ENCODE measurements at regions not wholly inside any gene's neighbourhood (a gene's known extent, or its start where the extent isn't known, plus 50 kb on each side); places are given as distances from the start of the nearest gene placed in this dataset.

DNA sequence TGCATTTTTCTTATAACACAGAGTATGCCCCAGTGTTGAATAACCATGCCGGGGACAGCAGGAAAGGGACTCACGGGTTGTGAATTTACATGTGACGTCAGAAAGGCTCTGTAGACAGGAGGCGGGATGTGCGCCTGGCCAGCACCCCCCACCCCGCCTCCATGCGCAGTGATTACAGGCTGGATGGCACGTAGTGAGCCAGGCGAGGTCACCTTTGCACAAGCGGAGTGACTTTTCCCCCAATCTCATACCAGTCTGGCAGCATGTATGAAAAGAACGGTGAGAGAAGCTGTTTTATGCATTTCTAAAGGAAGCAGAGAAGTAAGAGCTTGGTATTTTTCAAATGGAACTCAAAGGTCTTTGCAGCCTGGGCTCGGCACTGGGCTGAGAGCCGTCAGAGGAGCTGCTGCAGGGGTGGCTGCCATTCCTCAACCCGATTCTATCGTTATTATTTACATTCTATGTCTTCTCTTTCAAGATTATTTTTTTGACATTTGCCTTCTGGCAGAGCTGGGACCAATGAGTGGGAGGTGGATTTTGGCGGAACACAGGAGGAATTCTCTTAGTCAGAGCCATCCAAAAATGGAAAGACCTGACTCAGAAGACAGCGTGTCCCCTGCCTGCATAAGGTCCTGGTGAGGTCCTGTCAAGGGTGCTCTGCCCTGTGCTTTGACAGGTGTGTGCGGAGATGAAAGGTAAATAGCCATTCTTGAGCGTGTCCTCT is 115.6 kb upstream of the SLC45A1 start:
- DNase-seq: no peak

DNA sequence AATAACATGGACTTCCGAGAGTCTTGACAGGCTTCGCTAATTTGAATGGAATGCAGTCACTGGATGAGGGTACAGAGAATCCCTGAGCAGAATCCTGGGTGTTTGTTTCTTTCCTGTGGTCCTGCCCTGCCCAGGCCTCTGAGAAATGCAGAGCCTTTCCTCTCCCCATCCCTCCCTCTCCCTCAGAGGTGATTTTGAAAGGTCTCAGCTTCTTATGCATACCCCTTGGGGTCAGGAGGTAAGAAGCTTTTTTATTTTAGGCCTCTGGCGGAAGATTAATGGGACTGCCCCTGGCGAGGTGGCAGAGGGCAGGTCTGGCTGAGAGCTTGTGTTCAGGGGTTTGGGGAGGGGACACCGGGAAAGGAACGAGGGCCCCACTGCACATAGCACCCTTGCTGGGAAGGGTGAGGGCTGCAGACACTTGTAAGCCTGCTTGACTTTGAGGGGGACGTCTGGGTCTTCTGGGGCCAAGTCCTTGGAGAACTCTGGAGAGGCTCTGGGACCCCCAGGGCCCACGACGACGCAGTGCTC is 116.5 kb upstream of the SLC45A1 start:
- no peak for DNase-seq

DNA sequence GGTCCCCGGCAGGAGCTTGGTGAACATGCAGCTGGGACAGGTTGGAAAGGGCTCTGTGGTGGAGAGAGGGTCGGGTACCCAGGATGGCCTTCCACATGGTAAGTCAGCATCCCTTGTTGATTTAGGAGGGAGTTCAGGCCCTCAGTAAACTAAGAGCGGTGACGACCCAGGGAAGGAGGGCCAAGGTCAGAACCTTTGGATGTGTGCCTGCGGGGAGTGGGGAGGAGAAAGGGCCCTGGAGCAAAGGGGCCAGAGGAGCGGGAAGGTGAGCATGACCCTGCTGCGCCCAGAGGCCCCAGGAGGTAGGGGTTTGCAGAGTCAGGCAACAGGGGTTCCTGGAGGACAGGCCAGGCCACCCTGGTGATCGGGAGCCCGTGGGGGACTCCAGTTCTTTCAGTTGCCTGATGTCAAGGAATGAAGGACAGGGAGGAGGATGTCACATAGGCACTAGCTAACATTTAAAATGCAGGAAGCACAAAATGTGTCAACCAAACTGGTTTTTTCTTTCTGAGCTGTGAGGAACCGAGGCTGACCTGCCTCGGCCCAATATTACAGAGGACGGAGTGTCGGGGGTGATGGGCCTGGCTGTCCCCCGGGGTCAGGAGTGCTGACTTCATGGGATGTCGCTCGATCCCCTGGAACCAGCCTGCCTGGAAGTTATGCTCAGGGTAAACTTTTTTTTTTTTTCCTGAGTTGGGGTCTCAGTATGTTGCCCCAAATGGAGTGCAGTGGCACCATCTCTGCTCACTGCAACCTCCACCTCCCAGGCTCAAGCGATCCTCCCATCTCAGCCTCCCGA is 117.4 kb upstream of the SLC45A1 start:
- DNase-seq: no peak

DNA sequence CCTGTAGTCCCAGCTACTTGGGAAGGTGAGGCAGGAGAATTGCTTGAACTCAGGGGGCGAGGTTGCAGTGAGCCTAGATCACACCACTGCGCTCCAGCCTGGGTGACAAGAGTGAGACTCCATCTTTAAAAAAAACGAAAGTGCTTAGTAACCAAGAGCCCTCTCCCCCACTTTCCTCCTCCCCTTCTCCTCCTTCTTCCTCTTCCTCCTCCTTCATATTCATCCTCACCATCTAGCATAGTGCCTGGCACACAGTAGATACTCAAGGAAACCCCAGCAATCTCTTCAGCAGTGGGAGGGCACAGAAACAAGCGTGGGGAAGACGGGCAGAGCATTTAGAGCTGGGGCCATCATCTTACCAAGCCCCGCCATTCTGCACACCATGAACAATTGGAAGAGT is 119.4 kb upstream of the SLC45A1 start:
- no peak for DNase-seq

DNA sequence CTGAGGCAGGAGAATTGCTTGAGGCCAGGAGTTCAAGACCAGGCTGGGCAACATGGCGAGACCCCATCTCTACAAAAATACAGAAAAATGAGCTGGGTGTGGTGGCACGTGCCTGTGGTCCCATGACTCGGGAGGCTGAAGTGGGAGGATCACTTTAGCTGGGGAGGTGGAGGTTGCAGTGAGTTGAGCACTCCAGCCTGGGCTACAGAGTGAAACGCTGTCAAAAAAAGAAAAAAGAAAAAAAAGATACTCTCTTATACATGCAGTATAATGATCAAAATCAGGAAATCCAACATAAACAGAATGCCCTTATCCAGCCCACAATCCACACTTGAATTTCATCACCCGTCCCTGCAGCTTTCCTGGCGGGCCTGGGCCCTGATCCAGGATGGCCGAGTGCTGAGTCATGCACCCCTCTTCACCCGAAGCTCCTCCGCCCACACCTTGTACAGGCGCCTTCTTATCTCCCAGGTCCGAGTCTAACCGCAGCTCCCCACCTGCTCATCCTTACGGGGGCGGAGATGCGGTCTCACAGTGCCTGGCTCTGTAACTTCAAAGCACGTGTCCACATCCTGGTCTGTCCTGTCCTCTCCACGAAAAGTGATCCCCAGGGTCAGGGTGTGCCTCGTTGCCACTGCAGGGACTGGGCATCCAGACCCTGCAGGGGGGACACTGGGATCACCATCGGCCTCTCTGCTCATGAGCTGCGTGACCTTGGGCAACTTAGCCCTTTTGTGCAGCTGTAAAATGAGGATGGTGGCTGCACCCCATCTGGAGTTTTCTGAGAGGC is 120.2 kb upstream of the SLC45A1 start:
- DNase-seq: no peak

DNA sequence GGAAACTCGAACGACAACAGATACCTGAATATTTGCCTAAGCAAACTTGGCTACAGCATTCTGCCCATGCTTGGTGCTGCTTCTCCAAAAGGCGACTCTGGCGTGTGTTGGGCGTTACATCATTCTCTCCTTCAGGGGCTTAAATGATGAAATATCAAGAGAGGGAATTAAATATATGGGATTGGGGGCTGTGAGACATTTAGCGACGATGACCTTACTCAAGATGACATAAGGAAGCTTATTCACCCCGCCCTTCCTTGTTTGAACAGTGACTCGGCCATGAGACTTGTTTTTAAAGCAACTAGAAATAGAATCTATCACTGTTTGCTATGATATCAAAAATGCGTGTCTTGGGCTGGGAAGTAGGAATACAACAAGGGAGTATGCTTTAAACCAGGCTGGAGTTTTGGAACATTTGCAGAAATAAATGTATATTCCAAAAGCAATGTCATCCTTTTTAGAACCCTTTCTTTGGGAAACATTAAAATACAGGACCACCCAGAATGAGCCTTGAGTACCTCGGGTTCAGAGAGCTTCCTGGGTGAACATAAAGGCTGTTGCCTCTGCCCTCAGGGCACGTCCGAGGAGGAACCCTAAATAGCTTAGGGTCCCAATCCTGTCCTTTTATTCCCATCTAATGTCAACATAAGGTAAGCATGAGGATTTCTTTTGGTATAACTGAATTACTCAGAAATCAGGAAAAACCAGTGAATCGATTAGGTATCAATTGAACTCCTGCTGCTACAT is 123.3 kb upstream of the SLC45A1 start:
- no peak for DNase-seq

DNA sequence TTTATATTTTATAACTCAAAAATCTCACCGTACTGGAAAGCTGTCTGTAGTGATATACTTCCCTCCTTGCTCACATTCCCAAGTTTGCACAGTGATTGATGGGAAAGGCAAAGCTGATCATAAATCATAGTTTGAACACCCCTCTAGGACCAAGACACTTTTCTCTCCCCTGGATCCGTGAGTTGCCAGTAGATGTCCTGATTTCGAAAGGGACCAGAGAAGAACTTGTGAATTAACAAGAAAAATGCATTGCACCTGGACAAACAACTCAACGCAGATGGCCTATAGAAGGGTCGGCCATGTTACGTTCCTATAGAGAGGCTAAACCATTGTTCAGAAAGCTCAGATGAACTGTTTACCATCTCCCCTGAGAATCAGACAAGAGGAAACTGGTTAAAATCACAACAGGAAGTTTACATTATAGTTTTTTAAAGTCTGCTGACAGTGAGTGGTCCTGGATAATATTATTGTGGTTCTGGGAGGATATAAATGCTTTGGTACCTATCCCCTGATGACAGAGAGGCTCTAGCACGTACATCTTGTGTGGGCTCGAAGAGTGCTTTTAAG is 124.0 kb upstream of the SLC45A1 start:
- DNase-seq: no peak

DNA sequence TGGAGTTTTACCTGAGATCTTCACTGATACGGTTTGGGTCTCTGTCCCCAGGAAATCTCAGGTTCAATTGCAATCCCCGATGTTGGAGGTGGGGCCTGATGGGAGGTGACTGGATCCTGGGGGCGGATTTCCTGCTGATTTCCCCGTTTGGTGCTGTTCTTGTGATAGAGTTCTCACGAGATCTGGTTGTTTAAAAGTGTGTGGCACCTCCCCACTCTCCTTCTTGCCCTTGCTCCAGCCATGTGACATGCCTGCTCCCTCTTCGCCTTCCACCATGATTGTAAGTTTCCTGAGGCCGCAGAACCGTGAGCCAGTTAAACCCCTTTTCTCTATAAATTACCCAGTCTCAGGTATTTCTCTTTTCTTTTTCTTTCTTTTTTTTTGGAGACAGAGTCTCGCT is 126.4 kb upstream of the SLC45A1 start:
- DNase-seq: no peak

DNA sequence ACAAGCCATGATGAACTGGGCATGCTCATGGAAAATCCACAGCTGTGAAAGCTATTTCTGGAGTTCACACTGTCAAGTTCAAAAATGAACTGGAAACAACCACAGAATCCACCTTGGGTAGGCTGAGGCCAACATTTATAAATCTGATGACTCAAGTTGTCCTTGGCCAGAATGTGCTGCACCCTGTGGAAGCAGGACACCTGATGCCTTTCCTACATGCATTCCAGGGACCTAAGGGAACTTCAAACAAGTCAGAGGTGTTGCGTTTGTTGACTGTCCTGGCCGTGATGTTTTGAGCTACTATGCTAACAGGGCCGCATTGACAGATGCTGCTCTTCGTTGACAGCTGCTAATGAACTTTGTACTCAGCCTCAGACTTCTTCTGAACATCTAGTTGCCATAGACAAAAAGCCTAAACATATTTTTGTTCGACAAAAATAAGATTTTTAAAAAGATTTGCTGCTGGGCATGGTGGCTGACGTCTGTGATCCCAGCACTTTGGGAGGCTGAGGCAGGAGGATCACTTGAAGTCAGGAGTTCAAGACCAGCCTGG is 127.9 kb upstream of the SLC45A1 start:
- DNase-seq: no peak

DNA sequence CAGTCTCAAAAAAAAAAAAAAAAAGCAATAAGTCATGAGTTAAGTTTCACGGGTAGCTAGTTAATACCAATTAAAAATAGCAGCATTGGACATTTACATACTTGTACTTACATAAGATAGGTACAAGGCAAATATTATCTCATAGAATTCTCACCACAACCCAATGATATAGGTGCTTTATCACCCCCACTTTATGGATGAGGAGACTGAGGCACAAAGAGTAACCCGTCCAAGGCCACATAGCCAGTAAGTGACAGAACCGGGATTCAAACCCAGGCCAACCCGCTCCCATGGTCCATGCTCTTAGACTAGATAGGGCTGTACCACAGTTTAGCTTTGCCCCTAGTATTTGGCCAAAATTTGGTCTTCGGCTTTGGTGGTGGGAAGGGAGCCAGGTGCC is 132.5 kb upstream of the SLC45A1 start:
- no peak for DNase-seq

DNA sequence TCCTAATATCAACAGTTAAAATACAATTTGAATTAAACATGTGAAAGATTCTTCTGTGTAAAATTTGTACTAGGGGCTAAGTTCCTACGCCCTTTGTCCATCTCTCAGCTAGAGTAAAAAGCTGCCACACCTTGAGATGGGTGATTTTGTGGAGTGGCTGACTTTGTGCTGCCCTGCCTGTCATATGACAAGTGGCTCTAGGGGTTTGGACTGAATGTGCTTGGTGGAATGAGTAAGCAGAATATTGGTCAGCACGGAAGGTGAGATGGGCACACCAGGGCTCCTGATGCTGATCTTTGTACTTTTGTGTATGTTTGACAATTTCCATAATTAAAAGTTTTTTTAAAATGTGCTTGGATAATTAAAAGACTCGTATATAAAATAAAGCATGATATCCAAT is 133.6 kb upstream of the SLC45A1 start:
- DNase-seq: no peak

DNA sequence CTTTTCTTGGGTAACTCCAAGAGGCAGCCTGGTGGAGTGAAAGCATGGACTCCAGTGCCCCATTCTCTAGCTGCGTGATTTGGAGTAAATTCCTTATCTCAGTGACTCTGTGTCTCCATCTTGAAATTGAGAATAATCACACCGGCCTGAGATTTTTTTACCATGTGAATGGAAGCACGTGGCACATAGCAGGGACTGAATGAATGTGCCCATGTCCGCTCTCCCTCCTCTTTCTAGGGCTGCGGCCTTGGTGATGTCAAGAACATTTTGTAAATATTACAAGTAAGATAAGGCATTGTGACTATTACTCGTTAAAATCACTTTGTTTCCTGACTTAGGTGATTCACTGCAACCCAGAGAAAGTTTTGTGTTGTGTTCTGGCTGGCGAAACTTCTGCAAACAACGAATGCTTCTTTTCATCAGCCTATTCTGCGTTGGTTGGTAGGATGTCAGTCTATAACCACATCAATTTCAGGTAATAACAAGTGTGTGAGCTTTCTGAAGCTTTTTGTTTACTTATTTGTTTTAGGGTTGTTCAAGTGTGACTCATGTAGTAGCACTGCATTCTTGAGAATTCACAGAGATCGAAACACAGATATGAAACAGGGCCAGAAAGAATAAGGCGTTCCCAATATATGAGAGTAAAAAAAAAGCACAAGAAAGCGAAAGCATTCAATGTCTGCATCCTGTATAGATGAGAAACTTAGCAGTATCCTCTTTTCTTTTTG is 135.7 kb upstream of the SLC45A1 start:
- DNase-seq: no peak

DNA sequence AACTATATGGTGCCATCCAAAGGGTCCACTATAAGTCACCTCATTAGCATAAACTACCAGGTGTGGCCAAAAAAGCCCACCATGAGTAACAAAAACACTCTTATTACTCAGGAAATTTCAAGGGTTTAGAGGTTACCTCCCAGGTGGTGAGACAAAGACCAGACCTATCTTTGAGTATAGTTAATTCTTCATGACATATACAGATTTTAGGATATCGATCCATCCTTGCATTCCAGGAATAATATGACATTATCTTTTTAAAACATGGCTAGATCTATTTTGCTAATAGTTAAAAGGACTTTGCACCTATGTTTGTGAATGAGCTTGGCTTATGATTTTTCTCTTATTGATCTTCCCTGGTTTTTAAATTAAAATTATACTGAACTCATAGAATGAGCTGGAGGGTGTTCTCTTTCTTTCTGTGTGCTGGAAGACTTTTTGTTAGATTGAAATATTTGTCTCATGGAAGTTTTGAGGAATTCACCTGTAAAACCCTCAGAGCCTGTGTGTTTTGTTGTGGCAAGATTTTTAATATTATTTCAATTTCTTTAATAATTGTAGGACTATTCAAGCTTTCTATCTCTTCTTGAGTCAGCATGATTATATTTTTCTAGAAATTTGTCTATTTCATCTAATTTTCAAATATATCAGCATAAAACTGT is 138.7 kb upstream of the SLC45A1 start:
- DNase-seq: no peak

DNA sequence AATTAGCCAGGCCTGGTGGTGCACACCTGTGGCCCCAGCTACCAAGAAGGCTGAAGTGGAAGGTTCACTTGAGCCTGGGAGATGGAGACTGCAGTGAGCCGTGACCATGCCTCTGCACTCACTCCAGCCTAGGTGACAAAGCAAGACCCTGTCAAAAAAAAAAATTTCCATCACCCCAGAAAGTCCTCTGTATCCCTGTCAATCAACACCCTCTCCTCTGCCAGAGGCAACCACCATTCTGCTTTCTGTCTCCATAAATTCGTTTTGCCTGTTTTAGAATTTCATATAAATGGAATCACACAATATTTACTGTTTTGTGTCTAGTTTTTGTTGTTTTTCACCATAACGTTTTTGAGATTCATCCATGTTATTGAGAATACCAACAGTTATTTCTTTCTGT is 141.6 kb upstream of the SLC45A1 start:
- DNase-seq: no peak

DNA sequence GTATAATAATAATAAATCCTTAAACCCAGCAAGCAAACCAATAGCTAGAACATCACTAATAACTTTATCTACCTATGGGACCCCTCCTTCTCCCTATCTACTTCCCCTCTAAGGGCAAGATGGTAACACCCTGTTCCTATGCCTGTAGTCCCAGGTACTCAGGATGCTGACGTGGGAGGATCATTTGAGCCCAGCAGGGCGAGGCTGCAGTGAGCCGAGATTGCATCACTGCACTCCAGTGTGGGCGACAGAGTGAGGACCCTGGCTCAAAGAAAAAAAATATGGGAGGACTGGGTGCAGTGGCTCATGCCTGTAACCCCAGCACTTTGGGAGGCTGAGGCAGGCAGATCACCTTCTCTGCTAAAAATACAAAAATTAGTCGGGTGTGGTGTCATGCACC is 143.1 kb upstream of the SLC45A1 start:
- DNase-seq: no peak

DNA sequence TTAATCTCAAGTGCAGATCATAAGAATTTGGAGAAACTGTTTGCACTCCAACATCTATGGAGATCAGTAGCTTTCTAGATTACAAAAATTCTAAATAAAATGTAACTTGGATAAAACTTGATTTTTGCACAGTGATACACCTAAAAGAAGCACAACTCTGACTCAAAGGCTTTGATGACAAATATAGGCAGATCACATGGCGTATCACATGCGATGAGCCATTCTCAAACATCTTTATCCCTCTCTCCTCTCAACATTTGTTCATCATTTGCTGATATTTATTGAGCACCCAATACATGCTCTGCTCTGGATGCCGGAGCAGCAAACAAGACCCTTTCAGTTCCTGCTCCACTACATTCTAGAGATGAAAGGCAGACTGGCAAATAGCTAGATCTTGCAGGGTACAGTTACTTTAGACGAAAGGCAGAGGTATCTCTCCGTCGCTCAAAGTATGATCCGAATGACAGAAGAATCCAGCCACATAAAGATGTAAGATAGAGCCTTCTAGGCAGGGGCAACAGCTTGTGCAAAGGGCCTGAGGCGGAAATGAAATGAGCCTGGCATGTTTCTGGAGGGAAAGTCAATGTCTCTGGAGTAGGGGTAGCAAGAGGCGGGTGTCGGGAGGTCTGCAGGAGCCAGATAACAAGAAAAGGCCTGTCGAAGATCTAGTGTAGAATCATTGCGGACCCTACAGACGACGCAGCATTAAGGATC is 145.8 kb upstream of the ERRFI1 start:
- no peak for DNase-seq

DNA sequence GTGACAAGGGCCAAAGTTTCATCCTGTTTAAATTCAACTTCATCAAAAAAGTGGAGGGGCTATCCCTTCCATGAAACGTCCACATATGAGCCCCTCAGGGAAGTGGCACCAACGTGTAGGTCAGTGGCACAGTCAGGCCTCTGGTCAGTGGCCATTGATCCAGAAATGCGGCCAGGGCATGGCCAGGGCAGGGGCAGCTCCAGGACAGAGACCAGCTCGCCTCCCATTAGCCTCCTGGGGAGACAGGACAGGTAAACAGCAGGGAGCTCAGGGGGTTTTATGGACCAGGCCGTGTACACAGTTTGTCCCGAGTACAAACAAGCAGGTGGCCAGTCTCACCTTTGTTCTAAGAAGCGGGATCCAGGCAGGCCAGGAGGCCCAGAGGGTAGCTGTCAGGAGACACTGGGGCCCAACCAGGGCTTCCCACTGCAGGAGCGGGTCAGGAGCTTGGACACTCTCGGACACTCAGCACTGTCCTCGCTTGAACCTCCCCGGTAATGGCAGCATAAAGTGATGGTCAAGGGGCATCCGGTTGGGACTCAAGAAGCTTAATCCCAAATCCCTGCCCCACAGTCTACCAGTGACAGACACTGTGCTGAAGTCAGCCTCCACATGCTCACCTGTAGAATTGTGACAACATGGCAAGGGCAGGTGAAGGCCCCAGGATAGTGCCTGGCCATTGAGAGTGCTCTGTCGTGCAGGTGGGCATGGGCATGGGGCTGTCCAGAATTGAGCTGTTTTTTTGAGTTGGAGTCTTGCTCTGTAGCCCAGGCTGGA is 144.1 kb upstream of the ERRFI1 start:
- DNase-seq: no peak

DNA sequence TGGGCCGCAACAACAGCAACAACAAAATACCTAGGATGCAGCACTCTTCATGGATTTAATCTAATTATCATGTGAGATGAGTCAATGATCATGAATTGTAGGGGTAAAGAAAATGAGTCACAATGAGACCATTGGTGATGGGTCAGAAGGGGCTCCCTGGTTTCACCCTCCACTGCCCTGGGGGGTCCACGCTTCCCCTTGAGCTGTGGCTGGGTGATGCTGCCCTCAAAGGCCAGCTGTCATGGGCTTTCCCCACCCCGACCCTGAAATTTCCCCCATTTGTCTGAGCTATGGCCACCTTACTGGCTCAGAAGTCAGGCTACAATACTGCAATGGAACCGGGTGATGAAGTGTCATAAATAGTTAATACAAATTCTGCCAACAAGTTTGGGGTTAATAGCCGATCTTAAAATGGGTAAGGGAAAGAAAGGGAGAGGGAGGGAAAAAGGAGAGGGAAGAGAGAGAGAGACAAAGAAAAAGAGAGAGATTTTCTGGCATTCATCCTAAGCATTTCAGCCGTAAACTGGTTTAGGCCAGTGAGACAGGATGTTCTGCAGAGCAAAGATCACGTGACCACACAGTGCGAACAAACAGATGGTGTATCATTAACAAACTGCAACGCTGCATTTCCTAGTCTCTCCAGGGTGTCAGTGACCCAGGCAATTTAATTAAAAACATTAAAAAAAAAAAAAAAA is 143.4 kb upstream of the ERRFI1 start:
- peak; percentile 64 to 92 for DNase-seq

DNA sequence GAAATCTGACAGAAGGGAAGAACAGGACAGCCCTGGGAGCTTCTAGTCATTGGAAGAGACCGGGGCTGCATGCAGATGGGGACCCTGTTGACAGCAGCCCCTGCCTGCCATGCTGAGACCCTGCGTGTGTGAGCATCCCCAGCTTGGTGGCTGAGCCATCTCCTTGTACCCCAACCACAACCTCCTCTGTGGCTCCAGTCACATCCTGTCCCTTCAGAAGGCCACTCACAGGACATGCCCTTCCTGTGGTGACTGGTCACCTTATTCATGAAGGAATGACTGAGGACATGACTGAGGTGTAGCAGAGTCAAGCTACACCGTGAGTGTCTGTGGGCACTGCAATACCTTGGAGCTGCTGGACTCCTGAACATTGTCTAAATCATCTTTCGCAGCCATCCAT is 141.8 kb upstream of the ERRFI1 start:
- DNase-seq: no peak

All from NCI-H446 (cell line).